CD4-positive, alpha-beta T cell treated with Interleukin-2 at 100 ng/mL for 4 hours (primary cell): ENCODE measurements at regions not wholly inside any gene's neighbourhood (a gene's known extent, or its start where the extent isn't known, plus 50 kb on each side); places are given as distances from the start of the nearest gene placed in this dataset.

ENCODE experiments used
- DNase-seq: peaks from one replicate; pipeline ENCODE4 v3.0.0-alpha.2; 2020; ENCODE audit warnings: low spot score

DNA sequence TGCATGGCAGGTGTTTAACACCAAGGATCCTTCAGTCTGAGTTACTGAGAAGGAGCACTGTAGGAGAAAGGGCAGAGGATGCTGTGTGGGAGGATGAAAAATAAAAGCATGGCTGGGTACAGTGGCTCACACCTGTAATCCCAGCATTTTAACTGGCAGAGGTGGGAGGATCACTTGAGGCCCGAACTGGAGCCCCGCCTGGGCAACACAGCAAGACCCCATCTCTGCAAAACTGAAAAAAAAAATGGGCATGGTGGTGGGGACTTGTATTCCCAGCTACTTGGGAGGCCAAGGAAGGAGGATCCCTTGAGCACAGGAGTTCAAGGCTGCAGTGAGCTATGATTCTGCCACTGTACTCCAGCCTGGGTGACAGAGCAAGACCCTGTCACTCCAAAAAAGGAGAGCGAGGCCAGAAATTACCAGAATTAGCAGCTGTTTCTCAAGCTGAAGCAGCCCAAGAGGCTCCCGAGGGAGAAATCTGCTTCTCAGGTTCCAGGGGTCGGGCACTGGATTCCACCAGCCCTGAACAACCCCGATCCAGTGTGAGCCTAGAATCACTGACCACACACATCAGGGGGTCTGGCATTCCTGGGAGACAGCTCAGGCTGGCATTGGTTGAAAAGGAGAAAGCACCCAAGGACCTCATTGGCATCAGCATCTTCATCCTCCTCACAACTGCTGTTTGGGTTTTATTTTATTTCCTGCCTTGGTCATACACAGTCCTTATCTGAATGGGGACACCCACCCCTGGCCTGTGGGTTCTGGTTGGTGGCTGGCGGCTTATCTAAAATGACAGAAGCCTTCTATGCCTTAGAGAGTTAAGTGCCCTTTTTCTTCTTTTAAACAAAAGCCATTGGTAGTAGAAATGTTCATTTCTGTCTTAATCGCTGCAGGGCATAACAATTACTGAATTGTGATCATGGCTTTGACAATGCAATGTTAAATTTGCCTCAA, 66.3 kb upstream of the TRIM2 start:
- DNase-seq: no peak

DNA sequence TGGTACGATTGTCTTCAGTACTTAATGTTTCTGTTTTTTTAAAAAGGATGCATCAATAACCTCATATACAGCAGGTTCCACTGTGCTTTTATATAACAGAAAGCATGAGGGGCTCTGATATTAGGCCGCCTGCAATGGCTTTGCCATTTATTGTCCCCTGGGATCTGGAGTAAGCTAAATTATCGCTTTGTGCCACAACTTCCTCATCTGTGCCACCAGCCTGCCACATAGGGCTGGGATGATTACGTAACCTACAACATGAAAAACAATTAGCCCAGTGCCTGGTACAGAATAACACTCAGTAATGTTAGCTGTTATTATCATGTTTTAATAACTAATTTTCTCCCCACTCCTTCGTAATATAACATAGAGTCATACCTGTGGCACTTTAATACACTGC, 65.5 kb upstream of the TRIM2 start:
- DNase-seq: no peak

GRCh38 chr4:153140294-153140693, 63.9 kb upstream of the TRIM2 start:
- no peak for DNase-seq

DNA sequence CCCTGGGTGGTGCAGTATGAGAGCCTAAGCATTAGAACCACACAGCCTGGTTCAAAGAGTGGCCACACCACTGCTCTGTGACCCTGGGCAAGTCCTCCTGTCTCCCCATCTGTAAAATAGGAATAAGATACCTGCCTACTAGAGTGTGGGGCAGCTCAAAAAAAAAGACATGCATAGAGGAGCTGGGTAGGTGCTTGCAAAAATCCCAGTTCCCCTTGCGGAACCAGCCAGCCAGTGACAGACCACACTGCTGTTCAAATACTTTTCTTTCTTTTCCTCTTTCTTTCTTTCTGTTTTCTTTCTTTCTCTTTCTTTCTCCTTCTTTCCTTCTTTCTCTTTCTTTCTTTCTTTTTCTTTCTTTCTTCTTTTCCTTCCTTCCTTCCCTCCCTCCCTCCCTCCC, 63.0 kb upstream of the TRIM2 start:
- DNase-seq: no peak

GRCh38 chr4:153142700-153143438, 61.4 kb upstream of the TRIM2 start:
- DNase-seq: peak; percentile 59

DNA sequence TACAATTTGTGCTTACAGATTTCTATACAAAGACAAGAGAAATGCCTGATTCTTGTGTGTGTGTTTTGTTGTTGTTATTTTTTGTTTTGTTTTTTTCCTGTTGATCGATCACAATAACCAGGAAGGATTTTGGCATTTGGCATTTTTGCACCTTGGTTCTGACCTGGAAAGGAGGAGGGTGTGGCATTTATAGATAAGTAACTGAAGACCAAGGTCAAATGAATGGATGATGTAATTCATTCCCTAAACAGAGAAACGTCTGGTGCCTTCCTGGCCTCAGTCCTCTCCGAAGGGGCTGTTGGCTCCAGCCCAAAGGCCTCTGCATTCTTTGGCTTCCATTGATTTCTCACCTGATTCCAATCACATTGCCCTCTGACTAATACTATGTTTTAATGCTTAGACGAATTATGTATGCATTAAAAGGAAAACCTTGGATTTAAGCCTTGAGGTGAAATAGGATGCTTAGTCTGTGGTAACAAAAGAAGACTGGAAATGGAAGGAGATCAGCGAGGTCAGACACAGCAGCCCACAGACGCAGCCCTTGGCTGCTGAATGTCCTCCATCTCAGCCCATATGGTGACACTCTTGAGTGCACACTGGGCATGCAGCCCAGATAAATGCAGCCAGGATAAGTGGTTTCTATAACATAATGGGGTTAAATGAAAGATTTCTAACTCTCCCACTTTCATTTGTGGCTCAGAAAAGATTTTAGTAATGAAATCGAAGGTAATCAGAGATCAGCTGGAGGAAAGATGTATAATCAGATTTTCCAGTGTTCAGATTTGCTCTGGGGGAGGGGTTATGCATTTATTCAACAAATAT, 60.5 kb upstream of the TRIM2 start:
- DNase-seq: no peak

DNA sequence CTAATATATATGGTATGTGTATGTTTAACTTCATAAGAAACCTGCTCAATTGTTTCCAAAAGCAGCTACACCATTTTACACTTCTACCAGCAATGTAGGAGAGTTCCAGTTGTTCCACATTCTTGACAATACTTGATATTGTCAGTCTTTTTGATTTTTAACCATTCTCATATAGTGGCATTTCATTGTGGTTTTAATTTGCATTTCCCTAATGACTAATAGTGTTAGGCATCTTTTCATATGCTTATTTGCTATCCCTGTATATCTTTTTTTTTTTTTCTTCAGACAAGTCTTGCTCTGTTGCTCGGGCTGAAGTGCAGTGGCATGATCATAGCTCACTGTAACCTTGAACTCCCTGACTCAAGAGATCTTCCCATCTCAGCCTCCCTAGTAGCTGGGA, 58.2 kb upstream of the TRIM2 start:
- no peak for DNase-seq

DNA sequence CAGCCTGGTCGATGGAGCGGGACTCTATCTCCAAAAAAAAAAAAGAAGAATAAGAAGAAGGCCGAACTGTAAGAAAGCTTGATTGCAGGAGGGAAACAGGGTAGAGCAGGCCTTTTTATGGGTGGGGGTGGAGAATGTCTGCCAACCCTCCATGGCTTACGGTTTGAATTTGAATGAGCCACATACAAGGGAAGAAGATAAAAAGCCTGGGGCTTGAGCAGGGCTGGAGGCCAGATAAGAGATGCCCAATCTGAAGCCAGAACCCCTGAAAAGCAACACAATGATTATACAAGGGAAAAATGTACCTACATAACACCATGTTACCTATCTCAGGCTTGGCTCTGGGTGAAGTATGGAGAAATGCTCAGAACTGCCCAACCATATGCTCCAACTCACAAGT, 57.3 kb upstream of the TRIM2 start:
- DNase-seq: no peak

- no peak for DNase-seq
These were observed 55.5 kb upstream of the TRIM2 start for GRCh38 chr4:153148791-153149190.

DNA sequence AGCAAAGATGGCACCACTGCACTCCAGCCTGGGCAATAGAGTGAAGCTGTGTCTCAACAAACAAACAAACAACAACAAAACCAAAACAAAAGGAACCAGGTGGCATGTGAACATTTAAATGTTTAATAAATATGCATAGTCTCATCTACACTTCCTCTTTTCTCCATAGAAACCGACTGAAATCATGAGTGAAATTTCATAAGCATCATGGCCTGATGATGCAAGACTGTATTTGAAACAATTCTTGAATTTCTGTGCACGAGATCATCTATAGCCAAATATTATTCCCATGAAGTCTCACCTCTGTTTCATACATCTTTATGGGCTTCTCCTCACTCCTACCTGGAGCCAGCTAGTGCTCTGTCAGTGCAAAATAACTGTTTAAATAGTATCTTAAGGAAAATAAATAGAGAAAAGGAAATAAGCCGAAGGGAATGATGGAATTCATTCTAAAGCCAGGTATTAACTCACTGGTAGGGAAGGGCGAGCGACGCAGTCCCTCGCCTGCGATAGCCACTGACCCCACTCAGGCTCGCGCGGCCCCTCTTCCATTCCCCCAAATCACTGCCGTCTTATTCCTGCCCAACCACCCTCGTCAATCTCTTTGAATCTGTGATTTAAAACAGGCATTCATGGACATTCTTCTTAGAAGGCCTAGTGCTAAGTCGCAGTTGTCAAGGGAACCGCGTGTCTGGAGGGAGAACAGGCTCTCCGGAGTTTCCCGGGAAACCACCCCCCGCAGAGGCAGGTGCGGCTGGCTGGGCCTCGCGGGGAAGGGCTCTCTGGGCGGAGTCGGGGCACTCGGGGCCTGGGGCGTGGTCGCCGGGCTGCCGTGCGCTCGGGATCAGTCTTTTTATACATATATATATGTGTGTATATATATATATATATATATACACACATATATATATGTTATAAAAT, 52.4 kb upstream of the TRIM2 start:
- DNase-seq: peak; percentile 23

- peak; percentile 59 for DNase-seq
These were observed 51.5 kb upstream of the TRIM2 start for GRCh38 chr4:153152501-153153338.

- DNase-seq: peak; percentile 70
These were observed 50.8 kb upstream of the TRIM2 start for GRCh38 chr4:153153339-153153871.

DNA sequence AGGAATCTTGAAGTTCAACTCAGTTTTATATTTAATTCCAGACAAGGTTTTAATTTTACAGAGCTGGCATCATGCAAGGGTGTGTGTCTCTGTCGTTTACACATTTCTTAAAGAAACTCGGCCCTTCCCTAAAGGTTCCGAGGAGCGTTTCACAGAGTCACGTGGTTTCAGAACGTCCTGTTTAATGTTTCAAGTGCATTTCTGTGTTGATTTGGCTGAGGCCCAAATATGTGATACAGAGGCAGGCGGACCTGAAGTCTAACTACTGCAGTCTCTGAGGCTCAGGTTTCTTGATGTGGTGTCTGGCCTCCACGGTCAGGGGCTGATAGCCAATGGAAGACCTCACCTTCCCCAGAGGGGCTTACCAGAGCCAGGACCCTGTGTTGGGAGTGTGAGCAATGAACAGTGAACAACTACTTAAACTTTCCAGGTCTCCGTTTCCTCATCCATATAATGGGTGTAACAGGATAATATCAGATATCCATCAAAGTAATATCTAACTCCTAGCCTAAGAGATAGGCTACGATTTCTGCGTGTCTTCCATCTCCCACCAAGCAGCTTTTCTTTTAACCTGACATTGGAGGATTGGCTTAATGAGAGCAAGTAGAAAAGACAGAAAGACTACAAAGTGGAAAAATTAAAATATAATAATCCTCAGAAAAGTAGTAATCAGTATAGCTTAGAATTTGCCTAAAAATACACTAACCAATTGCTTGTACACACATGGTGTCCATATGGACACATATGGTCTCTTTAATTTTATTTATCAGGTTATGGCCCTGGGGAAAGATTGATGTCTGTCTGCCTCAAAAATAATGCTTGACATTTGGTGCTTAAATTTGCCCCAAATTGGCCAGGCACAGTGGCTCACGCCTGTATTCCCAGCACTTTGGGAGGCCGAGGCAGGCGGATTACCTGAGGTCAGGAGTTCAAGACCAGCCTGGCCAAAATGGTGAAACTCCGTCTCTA, 50.0 kb upstream of the TRIM2 start:
- DNase-seq: peak; percentile 46
